Mesothelial cell of epicardium (in vitro differentiated cells): ENCODE measurements at regions not wholly inside any gene's neighbourhood (a gene's known extent, or its start where the extent isn't known, plus 50 kb on each side); places are given as distances from the start of the nearest gene placed in this dataset.
A peak's percentile ranks its signal among the peaks of the same experiment; 100 is the strongest.

Experiments used
- DNase-seq, 2 experiments: peaks; one replicate each; pipeline ENCODE4 v3.0.0; 2021; ENCODE audit warnings: low spot score in 2 of 2; ENCODE audit not compliant: unreplicated experiment in 2 of 2
- H3K27ac Mint-ChIP-seq: 2 replicates; pipeline ENCODE4 v1.8.0; 2021; ENCODE audit warnings: mixed read lengths
- H3K27me3 Mint-ChIP-seq: 2 replicates; pipeline ENCODE4 v1.8.0; 2021; ENCODE audit warnings: low read depth, mixed read lengths
- H3K36me3 Mint-ChIP-seq: 2 replicates; pipeline ENCODE4 v1.8.0; 2021; ENCODE audit warnings: mixed read lengths
- H3K4me1 Mint-ChIP-seq: 2 replicates; pipeline ENCODE4 v1.8.0; 2021; ENCODE audit warnings: mixed read lengths
- H3K4me3 Mint-ChIP-seq: 2 replicates; pipeline ENCODE4 v1.8.0; 2021; ENCODE audit warnings: mild to moderate bottlenecking, moderate library complexity, mixed read lengths
- H3K9me3 Mint-ChIP-seq: 2 replicates; pipeline ENCODE4 v1.8.0; 2021; ENCODE audit warnings: mixed read lengths
- TF ChIP-seq, protein P1 (sequence below): fragments of 200-600 bp; sonication (generic); IDR thresholded peaks from one replicate; pipeline ENCODE4 v1.5.0; 2021; ENCODE audit warnings: antibody characterized with exemption; ENCODE audit not compliant: unreplicated experiment

- Mint-ChIP-seq H3K27me3 (no peaks in the 10 kb centered on the region), H3K36me3 (peaks cover 4% of the 10 kb centered on the region), H3K27ac (peak overlapping the region; percentile 35), H3K4me1 (peaks cover 23% of the 10 kb centered on the region), H3K9me3 (peaks cover 19% of the 10 kb centered on the region), H3K4me3 (no peak overlapping the region)
- TF ChIP-seq, protein P1, sequence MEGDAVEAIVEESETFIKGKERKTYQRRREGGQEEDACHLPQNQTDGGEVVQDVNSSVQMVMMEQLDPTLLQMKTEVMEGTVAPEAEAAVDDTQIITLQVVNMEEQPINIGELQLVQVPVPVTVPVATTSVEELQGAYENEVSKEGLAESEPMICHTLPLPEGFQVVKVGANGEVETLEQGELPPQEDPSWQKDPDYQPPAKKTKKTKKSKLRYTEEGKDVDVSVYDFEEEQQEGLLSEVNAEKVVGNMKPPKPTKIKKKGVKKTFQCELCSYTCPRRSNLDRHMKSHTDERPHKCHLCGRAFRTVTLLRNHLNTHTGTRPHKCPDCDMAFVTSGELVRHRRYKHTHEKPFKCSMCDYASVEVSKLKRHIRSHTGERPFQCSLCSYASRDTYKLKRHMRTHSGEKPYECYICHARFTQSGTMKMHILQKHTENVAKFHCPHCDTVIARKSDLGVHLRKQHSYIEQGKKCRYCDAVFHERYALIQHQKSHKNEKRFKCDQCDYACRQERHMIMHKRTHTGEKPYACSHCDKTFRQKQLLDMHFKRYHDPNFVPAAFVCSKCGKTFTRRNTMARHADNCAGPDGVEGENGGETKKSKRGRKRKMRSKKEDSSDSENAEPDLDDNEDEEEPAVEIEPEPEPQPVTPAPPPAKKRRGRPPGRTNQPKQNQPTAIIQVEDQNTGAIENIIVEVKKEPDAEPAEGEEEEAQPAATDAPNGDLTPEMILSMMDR: no peak
- no peak for DNase-seq
Observed at GRCh38 chr13:84377106-84377505, 494.8 kb upstream of the SLITRK1 start.

- Mint-ChIP-seq H3K4me1 (peaks cover 19% of the 10 kb centered on the region), H3K27me3 (no peaks in the 10 kb centered on the region), H3K27ac (peak overlapping the region; percentile 83), H3K36me3 (peaks cover 1% of the 10 kb centered on the region), H3K9me3 (peaks cover 3% of the 10 kb centered on the region), H3K4me3 (no peak overlapping the region)
- TF ChIP-seq, protein P1: no peak
- DNase-seq: no peak
Observed at GRCh38 chr13:84366506-84366905, 484.2 kb upstream of the SLITRK1 start.

- TF ChIP-seq, protein P1: no peak
- no peak for DNase-seq
- H3K27ac Mint-ChIP-seq: peak overlapping the region; percentile 32
- H3K36me3 Mint-ChIP-seq: peaks cover 1% of the 10 kb centered on the region
- H3K4me1 Mint-ChIP-seq: peaks cover 28% of the 10 kb centered on the region
- H3K4me3 Mint-ChIP-seq: no peak overlapping the region
- peaks cover 3% of the 10 kb centered on the region for H3K9me3 Mint-ChIP-seq
- no peaks in the 10 kb centered on the region for H3K27me3 Mint-ChIP-seq
Observed at GRCh38 chr13:84362777-84363176, 480.5 kb upstream of the SLITRK1 start.

- DNase-seq: no peak
- H3K4me3 Mint-ChIP-seq: no peak overlapping the region
- no peaks in the 10 kb centered on the region for H3K36me3 Mint-ChIP-seq
- no peak overlapping the region for H3K27ac Mint-ChIP-seq
- TF ChIP-seq, protein P1: no peak
- H3K4me1 Mint-ChIP-seq: peaks cover 19% of the 10 kb centered on the region
- no peaks in the 10 kb centered on the region for H3K27me3 Mint-ChIP-seq
- no peaks in the 10 kb centered on the region for H3K9me3 Mint-ChIP-seq
Observed at GRCh38 chr13:84360822-84361221, 478.5 kb upstream of the SLITRK1 start.

DNA sequence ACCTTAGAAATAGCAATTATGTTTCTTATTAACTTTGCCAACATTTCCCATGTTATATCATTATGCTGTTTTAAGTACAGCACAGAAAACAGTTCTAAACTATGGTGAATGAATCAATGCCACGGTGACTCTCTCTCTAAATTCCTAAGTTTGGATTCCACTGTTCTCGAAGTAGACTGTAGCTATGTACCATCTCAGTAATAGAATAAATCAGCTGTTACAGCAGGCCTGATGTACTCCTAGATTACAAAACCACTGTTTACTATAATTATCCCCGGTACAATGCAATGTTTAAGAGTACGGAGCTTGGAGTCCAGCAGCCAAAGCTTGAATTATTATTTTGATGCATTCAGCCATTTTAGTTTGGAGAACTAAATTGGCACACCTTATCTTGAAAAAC lies 476.3 kb upstream of the SLITRK1 start:
- peaks cover 19% of the 10 kb centered on the region for H3K4me1 Mint-ChIP-seq
- TF ChIP-seq, protein P1: no peak
- H3K36me3 Mint-ChIP-seq: no peaks in the 10 kb centered on the region
- H3K27ac Mint-ChIP-seq: no peak overlapping the region
- no peak overlapping the region for H3K4me3 Mint-ChIP-seq
- H3K27me3 Mint-ChIP-seq: no peaks in the 10 kb centered on the region
- no peaks in the 10 kb centered on the region for H3K9me3 Mint-ChIP-seq
- no peak for DNase-seq

GRCh38 chr13:84352946-84353345 lies 470.7 kb upstream of the SLITRK1 start:
- Mint-ChIP-seq H3K36me3 (no peaks in the 10 kb centered on the region), H3K27me3 (no peaks in the 10 kb centered on the region), H3K4me3 (no peak overlapping the region), H3K4me1 (no peaks in the 10 kb centered on the region), H3K9me3 (peaks cover 14% of the 10 kb centered on the region), H3K27ac (no peak overlapping the region)
- DNase-seq: no peak
- TF ChIP-seq, protein P1: no peak
